ENCODE measurements at regions not wholly inside any gene's neighbourhood (a gene's known extent, or its start where the extent isn't known, plus 50 kb on each side); places are given as distances from the start of the nearest gene placed in this dataset.

DNA sequence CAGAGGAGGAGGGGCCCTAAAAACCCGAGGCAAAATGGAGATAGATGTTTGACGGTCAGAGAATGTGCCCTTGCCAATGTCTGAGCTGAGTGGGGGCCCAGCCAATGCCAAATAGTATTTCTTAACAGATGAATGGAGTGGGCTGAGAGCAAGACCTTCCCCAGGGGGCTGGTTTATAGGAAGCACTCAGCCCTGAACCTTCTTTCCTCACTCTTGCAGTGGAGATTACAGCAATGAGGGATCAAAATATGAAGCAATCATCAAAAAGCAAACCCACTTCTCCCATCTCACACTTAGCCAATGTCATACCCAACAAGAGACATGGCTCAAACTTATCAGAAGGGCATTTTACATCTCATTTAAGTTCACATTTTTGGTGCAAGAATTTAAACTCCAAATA, 350.3 kb downstream of the GADD45G start:
- TF ChIP-seq, protein P1, sequence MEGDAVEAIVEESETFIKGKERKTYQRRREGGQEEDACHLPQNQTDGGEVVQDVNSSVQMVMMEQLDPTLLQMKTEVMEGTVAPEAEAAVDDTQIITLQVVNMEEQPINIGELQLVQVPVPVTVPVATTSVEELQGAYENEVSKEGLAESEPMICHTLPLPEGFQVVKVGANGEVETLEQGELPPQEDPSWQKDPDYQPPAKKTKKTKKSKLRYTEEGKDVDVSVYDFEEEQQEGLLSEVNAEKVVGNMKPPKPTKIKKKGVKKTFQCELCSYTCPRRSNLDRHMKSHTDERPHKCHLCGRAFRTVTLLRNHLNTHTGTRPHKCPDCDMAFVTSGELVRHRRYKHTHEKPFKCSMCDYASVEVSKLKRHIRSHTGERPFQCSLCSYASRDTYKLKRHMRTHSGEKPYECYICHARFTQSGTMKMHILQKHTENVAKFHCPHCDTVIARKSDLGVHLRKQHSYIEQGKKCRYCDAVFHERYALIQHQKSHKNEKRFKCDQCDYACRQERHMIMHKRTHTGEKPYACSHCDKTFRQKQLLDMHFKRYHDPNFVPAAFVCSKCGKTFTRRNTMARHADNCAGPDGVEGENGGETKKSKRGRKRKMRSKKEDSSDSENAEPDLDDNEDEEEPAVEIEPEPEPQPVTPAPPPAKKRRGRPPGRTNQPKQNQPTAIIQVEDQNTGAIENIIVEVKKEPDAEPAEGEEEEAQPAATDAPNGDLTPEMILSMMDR (tag by site-specific recombination; IDR thresholded peaks at IDR 0.05): no peak
- no peak for TF ChIP-seq ZNF24 (tag by site-specific recombination; IDR thresholded peaks at IDR 0.05)
- TF ChIP-seq ZNF544 (tag by site-specific recombination; IDR thresholded peaks at IDR 0.05): no peak
